K562 (cell line): ENCODE measurements at regions not wholly inside any gene's neighbourhood (a gene's known extent, or its start where the extent isn't known, plus 50 kb on each side); places are given as distances from the start of the nearest gene placed in this dataset.
A peak's percentile ranks its signal among the peaks of the same experiment; 100 is the strongest.

Source experiments
- CEBPG ChIP-seq, 3 experiments: fragments of 200-800 bp in 1 of 3; sonication (Bioruptor generic) in 1 of 3; sonication (generic) in 1 of 3; formaldehyde crosslinking in 1 of 3; IDR thresholded peaks in 2 of 3; conservative IDR thresholded peaks in 1 of 3; 2 replicates each; pipeline versions ENCODE4 v1.6.1 to v1.8.0; 2016 to 2022; ENCODE audit warnings: missing compliant biosample characterization in 2 of 3, missing genetic modification characterization in 2 of 3, mild to moderate bottlenecking in 1 of 3, missing genetic modification reagents in 1 of 3
- FOXJ3 ChIP-seq: sonication (generic); formaldehyde crosslinking; IDR thresholded peaks from 2 replicates; pipeline ENCODE4 v1.4.0; 2020; ENCODE audit warnings: mild to moderate bottlenecking, missing genetic modification reagents
- GATAD2B ChIP-seq: fragments of 450-650 bp; IDR thresholded peaks from 2 replicates; pipeline ENCODE4 v1.6.1; 2017; ENCODE audit warnings: mild to moderate bottlenecking, borderline replicate concordance
- KLF1 ChIP-seq: fragments of 450-650 bp; IDR thresholded peaks from 2 replicates; pipeline ENCODE4 v1.6.1; 2016; ENCODE audit warnings: missing genetic modification characterization, missing compliant biosample characterization
- NFIC ChIP-seq: fragments of 450-650 bp; IDR thresholded peaks from 2 replicates; pipeline ENCODE4 v1.6.1; 2017; ENCODE audit warnings: mild to moderate bottlenecking, inconsistent platforms
- NR1H2 ChIP-seq: sonication (generic); formaldehyde crosslinking; IDR thresholded peaks from 2 replicates; pipeline ENCODE4 v1.4.0; 2020; ENCODE audit warnings: mild to moderate bottlenecking, missing genetic modification reagents
- POLR2AphosphoS2 ChIP-seq: IDR thresholded peaks from 2 replicates; pipeline ENCODE4 v1.6.1; 2012; ENCODE audit warnings: low read length, improper control_type of control experiment
- POLR3A ChIP-seq: IDR thresholded peaks from 2 replicates; pipeline ENCODE4 v1.6.1; 2011; ENCODE audit warnings: borderline replicate concordance, mild to moderate bottlenecking, moderate library complexity; ENCODE audit not compliant: insufficient read length, insufficient read depth; ENCODE audit errors: extremely low read depth
- RB1 ChIP-seq: fragments of 450-650 bp; IDR thresholded peaks from 2 replicates; pipeline ENCODE4 v1.6.1; 2017; ENCODE audit warnings: low read depth, mild to moderate bottlenecking
- RBM22 ChIP-seq: fragments of 200-400 bp; formaldehyde crosslinking; IDR thresholded peaks from 2 replicates; pipeline ENCODE4 v1.6.1; 2018; ENCODE audit warnings: low read length, low read depth; ENCODE audit not compliant: poor library complexity, severe bottlenecking
- SMARCA4 ChIP-seq: fragments of 450-650 bp; IDR thresholded peaks from 2 replicates; pipeline ENCODE4 v1.6.1; 2016
- TAF9B ChIP-seq: fragments of 450-650 bp; IDR thresholded peaks from 2 replicates; pipeline ENCODE4 v1.6.1; 2018; ENCODE audit warnings: mild to moderate bottlenecking; ENCODE audit not compliant: partially characterized antibody
- ZNF134 ChIP-seq: fragments of 250-450 bp; sonication (Bioruptor Pico); conservative IDR thresholded peaks from 2 replicates; pipeline ENCODE4 v1.4.0; 2020
- ZNF239 ChIP-seq: fragments of 250-450 bp; sonication (Bioruptor Pico); IDR thresholded peaks from 2 replicates; pipeline ENCODE4 v1.4.0; 2020; ENCODE audit warnings: mild to moderate bottlenecking
- ZNF444 ChIP-seq: fragments of 250-450 bp; sonication (Bioruptor Pico); IDR thresholded peaks from 2 replicates; pipeline ENCODE4 v1.4.0; 2020; ENCODE audit warnings: mild to moderate bottlenecking, moderate library complexity
- TF ChIP-seq, protein P1 (sequence below), 3 experiments: IDR thresholded peaks in 2 of 3; conservative IDR thresholded peaks in 1 of 3; 2 replicates each; pipeline ENCODE4 v1.5.1; 2011 to 2012; ENCODE audit warnings: low read length in 3 of 3, mild to moderate bottlenecking in 3 of 3, control low read depth in 2 of 3, improper control_type of control experiment in 1 of 3, inconsistent platforms in 1 of 3, low read depth in 1 of 3, mixed read lengths in 1 of 3, moderate library complexity in 1 of 3; ENCODE audit not compliant: insufficient read depth in 2 of 3
- TF ChIP-seq, protein P2 (sequence below): fragments of 450-650 bp; formaldehyde crosslinking; IDR thresholded peaks from 2 replicates; pipeline ENCODE4 v1.4.0; 2020; ENCODE audit warnings: mild to moderate bottlenecking
- TF ChIP-seq, protein P3 (sequence below), 2 experiments: fragments of 450-650 bp in 1 of 2; sonication (generic) in 1 of 2; formaldehyde crosslinking in 1 of 2; IDR thresholded peaks in 1 of 2; conservative IDR thresholded peaks in 1 of 2; 2 replicates each; pipeline versions ENCODE4 v1.6.1 to v1.8.1; 2016 to 2023; ENCODE audit warnings: mild to moderate bottlenecking in 2 of 2, moderate library complexity in 2 of 2, inconsistent platforms in 1 of 2, missing genetic modification reagents in 1 of 2
- TF ChIP-seq, protein P4 (sequence below): fragments of 450-650 bp; IDR thresholded peaks from 2 replicates; pipeline ENCODE4 v1.6.1; 2016; ENCODE audit warnings: antibody characterized with exemption
- TF ChIP-seq, protein P5 (sequence below): fragments of 250-450 bp; sonication (Bioruptor Pico); IDR thresholded peaks from 2 replicates; pipeline ENCODE4 v1.5.0; 2020; ENCODE audit warnings: mild to moderate bottlenecking, borderline replicate concordance

DNA sequence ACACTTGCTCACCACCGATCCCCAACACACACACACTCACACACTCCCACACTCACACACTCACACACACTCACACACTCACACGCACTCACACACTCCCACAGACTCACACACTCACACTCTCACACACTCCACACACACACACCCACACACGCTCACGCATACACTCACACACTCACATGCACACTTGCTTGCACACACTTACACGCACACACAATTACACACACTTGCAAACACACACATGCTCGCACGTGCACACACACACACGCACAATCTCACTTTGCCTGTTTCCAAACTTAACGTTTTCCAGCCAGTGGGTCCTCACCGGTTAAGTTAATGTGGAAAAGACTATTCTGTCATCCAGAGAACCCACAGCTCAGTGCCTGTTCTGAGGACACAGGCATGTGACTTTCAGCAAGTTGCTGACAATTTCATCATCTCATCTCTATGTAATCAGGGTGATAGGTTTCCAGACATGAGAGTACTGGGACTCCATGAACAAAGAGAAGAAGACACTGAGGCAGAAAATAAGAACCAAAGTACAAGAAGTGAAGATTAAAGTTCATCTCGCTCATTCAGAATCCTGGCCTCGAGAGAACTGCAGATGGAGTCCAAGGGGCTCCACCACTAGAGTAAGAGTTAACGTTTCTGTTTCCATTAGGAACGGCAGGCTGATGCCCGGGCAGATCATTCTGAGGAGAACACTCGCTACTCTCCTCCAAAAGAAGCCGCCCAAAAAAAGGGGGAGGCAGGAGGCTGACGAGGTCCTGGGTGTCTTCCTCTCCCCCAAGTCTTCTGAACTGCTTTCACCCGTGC lies 153.2 kb upstream of the FRG1 start (continued):
- no peak for TF ChIP-seq SMARCA4
- TF ChIP-seq, protein P1, sequence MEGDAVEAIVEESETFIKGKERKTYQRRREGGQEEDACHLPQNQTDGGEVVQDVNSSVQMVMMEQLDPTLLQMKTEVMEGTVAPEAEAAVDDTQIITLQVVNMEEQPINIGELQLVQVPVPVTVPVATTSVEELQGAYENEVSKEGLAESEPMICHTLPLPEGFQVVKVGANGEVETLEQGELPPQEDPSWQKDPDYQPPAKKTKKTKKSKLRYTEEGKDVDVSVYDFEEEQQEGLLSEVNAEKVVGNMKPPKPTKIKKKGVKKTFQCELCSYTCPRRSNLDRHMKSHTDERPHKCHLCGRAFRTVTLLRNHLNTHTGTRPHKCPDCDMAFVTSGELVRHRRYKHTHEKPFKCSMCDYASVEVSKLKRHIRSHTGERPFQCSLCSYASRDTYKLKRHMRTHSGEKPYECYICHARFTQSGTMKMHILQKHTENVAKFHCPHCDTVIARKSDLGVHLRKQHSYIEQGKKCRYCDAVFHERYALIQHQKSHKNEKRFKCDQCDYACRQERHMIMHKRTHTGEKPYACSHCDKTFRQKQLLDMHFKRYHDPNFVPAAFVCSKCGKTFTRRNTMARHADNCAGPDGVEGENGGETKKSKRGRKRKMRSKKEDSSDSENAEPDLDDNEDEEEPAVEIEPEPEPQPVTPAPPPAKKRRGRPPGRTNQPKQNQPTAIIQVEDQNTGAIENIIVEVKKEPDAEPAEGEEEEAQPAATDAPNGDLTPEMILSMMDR (IDR thresholded peaks at IDR 0.05 in 2 of 3, conservative IDR thresholded peaks at IDR 0.05 in 1 of 3; ENCODE audit: insufficient read depth in 2 of 3, low read depth in 1 of 3, low read length in 3 of 3): no peak
- TF ChIP-seq, protein P2, sequence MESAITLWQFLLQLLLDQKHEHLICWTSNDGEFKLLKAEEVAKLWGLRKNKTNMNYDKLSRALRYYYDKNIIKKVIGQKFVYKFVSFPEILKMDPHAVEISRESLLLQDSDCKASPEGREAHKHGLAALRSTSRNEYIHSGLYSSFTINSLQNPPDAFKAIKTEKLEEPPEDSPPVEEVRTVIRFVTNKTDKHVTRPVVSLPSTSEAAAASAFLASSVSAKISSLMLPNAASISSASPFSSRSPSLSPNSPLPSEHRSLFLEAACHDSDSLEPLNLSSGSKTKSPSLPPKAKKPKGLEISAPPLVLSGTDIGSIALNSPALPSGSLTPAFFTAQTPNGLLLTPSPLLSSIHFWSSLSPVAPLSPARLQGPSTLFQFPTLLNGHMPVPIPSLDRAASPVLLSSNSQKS: 0 out of 2 replicates have a peak, but pooled peaks have one; percentile 31
- no peak for TF ChIP-seq TAF9B
- TF ChIP-seq RBM22: no peak
- TF ChIP-seq, protein P3, sequence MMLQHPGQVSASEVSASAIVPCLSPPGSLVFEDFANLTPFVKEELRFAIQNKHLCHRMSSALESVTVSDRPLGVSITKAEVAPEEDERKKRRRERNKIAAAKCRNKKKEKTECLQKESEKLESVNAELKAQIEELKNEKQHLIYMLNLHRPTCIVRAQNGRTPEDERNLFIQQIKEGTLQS (IDR thresholded peaks at IDR 0.05): peak; percentile 74; the same call in 1 of the 2 replicates
- TF ChIP-seq, protein P3 (CRISPR knock-in tag; conservative IDR thresholded peaks at IDR 0.05): no peak
- TF ChIP-seq ZNF239 (CRISPR knock-in tag): no peak; the same call in 1 of the 2 replicates
- TF ChIP-seq GATAD2B: no peak
- peak; percentile 48 for TF ChIP-seq ZNF134
- TF ChIP-seq, protein P4, sequence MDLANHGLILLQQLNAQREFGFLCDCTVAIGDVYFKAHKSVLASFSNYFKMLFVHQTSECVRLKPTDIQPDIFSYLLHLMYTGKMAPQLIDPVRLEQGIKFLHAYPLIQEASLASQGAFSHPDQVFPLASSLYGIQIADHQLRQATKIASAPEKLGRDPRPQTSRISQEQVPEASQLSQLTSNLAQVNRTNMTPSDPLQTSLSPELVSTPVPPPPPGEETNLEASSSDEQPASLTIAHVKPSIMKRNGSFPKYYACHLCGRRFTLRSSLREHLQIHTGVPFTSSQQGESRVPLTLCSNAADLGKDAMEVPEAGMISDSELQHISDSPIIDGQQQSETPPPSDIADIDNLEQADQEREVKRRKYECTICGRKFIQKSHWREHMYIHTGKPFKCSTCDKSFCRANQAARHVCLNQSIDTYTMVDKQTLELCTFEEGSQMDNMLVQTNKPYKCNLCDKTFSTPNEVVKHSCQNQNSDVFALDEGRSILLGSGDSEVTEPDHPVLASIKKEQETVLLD: no peak
- TF ChIP-seq NFIC: no peak
- TF ChIP-seq, protein P5, sequence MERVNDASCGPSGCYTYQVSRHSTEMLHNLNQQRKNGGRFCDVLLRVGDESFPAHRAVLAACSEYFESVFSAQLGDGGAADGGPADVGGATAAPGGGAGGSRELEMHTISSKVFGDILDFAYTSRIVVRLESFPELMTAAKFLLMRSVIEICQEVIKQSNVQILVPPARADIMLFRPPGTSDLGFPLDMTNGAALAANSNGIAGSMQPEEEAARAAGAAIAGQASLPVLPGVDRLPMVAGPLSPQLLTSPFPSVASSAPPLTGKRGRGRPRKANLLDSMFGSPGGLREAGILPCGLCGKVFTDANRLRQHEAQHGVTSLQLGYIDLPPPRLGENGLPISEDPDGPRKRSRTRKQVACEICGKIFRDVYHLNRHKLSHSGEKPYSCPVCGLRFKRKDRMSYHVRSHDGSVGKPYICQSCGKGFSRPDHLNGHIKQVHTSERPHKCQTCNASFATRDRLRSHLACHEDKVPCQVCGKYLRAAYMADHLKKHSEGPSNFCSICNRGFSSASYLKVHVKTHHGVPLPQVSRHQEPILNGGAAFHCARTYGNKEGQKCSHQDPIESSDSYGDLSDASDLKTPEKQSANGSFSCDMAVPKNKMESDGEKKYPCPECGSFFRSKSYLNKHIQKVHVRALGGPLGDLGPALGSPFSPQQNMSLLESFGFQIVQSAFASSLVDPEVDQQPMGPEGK: peak; percentile 11; the same call in 1 of the 2 replicates
- TF ChIP-seq FOXJ3 (CRISPR knock-in tag): no peak
- TF ChIP-seq CEBPG (CRISPR knock-in tag; IDR thresholded peaks at IDR 0.05): peak; percentile 45
- TF ChIP-seq CEBPG (tag; conservative IDR thresholded peaks at IDR 0.05 in 1 of 2, IDR thresholded peaks at IDR 0.05 in 1 of 2): peak; percentile 97 to 98
- no peak for TF ChIP-seq POLR3A
- TF ChIP-seq ZNF444 (CRISPR knock-in tag): no peak
- no peak for TF ChIP-seq KLF1 (tag)
- TF ChIP-seq RB1: no peak
- TF ChIP-seq POLR2AphosphoS2: no peak
- TF ChIP-seq NR1H2 (CRISPR knock-in tag): no peak
